ENCODE measurements at regions not wholly inside any gene's neighbourhood (a gene's known extent, or its start where the extent isn't known, plus 50 kb on each side); places are given as distances from the start of the nearest gene placed in this dataset.
"Not testable (repeated sequence)": the region's sequence is repeated elsewhere in the genome, so short reads cannot be mapped to it uniquely, and the experiment has no call there.

DNA sequence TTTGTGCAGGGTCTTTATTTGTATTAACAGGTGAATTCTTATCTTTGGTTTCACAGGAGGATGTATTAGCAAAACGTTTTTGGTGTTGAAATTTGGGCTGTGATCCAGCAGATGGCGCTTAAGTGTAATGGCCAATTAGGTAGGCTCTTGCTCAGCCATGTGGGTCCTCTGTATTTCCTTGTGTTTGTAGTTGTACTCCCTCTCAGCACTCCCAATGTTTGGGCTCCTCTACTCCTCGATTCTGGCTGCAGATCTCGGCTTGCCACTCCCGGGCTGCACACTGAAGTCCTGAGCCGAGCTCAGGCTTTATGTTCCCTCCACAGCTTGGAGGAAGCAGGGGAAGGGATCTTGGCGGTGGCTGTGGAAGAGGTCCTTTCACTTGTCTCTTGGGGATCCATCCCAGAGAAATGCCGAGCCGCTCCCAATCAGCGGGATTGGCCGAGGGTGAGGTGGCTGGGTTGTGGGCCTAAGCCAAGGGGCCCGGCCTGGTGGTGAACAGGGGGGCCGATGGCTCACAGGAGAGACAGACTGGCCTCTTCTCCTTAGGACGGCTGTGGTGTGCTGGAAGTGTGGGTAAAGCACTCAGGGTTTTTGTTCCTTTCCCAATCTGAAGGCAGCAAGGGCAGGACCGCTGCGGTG lies 133.7 kb downstream of the AEBP2 start:
- no peak for DNase-seq

DNA sequence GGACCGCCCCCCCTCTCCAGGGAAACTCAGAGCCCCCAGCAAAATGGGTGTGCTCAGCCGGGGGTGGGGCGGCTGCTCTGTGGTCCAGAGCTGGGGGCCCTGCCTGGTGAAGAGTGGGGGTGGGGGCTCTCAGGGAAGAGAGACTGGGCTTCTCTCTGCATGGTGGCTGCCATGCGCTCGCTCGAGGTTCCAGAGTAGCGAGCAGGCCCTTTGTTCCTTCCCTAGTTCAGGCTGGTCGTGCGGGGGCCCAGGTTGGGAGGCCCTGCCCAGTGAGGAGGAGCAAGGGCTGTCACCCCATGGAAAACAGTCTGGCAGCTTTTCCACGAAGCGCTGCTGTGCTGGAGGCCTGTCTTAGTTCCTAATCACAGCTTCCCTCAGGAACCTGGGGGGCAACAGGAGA lies 134.6 kb downstream of the AEBP2 start:
- DNase-seq, result no peak

DNA sequence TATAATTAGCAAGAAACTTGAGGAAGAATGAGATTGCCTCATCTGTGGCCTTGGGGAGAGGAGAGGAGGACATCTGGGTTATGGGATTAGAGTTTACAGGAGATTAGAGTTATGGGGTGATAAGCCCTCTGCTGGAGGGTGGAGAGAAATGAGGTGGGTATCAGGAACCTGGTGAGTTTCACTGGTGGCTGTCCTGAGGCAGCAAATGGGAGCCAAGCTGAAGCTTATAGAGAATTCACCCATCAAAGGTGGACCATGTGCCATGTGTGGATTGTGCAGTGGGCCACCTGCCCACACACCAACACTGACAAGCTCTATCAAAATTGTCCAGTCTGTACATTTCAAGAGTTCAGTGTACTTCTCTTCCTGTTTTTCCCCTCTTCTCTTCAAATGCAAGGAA lies 135.3 kb downstream of the AEBP2 start:
- no peak for DNase-seq

DNA sequence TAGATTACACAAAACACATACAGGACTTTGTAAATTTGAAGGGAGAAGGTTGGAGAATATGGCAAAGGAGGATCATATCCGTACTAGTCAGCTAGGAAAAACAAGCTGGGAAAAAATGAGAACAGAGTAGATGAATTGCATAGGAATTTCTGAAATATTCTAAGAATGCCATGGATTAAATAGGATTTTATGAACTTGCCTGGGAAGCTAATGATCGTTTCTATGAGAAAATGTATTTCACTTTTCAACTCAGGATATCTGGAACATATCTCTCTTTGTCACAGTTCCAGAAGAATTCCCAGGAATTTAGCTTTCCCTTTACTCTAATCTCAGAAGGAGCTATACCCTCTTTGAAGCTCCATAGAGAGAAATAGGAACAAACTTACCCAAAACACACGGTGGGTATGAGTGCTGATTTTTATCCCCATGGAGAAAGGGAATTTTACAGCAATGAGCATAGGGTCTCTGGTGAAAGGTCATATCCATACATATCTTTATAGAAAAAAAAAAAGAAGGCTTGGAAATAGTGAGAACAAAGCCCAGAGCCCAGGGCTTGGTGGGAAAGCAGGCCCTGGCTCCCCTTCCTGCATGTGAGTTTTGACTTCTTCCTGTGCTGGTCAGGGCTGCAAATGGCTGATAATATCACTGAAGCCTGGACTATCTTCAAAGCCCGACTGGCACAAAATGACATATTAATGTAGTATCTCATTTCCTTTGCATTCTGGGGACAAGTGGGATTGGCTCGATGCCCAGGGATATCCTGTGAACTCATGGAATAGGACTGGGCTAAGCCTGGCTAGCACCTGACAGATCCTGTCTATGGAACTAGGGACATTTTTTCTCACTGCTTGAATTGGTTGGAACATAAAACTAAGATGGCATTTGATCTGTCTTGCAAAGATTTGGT lies 136.3 kb downstream of the AEBP2 start:
- DNase-seq, result no peak

DNA sequence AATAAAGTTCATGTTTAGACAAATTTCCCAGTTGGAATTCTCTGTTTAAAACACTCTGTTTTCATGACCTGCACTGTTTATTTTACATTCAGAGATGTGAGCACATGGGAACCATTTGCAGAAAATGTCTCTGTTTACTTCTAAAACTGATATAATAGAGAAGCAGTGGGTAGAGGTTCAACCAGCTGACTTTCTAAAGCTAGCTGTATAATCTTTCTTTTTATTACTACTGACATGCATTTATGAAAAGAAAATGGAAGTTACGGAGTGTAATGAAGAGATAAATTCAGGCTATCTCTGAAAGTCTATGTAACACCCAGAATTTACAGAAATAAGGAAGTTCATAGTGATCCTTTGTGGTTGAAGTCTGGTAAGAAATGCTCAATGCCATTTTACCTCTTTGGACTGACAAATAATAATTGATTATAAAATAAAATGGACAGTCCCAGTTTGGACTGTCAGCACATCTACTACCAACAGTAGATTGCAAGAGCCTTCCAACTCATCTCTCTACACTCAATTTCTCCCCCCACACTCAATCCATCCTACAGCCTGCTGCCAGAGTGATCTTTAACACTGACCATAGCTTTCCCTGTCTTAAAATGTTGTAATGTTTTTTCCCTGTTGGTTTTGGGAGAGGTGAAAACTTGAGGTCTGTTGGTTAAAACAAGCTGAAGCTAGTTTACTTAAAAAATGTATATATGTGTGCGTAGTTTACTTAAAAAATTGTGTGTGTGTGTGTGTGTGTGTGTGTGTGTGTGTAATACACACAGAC lies 137.4 kb downstream of the AEBP2 start:
- no peak for DNase-seq

DNA sequence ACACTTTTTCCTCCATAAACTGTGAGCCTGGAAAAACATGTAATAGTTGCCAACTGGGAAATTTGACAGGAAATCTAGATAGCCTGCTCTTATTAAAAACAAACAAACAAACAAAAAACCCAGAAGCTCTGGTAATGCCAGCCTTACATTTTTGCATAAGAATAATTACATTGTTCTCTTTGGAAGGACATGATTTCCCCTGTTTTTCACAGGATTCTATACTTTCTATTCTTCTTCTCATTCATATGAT lies 137.9 kb downstream of the AEBP2 start:
- no peak for DNase-seq

DNA sequence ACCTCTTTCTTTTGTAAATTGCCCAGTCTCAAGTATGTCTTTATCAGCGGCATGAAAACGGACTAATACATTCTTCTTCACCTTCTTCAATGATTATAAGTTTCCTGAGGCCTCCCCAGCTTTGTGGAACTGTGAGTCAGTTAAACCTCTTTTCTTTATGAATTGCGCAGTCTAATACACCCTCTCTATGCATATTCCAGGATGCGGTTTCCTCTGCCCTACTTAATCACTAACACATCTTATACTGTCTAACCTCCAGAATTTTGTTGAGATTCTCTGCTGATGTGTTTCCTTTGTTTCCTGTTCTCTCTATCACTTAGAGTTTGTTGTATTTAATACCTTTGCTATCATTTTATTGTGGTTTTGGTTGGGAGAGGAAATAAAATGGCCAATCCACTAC lies 145.4 kb downstream of the AEBP2 start:
- no peak for DNase-seq

DNA sequence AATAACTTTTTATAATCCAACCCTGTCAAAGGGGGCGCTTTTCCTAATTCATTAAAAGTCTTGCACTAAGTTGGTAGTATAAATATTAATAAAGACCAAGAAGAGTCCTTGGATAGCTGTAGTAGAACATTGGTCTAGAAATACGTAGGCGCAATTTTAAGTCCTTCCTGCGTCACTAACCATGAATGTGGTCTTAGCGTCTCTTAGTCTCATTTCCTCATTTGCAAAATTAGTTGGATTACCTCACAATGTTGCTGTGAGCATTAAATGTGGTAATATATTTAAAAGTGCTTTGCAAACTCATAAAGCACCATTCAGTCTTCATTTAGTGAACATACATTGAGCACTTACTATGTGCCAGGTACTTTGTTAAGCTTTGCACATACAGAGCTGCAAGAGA lies 149.7 kb downstream of the AEBP2 start:
- no peak for DNase-seq

DNA sequence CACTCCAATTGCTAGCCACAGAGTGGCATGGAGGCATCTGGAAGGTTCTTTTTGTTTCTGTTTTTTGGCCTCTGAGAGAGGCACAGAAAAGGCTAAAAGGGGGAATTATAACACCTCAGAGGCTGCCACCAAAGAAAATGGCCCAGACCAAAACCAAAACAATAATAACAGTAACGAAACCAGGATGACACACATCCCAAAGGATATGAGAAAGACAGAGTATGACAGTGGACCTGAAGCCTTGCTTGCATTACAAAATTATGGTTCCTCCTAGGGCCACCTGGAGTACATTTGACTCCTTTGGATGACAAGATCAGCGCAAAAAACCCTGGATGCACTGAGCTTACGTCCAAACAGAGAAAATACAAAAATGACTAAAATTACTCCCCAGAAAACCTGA lies 152.7 kb downstream of the AEBP2 start:
- DNase-seq, result no peak

DNA sequence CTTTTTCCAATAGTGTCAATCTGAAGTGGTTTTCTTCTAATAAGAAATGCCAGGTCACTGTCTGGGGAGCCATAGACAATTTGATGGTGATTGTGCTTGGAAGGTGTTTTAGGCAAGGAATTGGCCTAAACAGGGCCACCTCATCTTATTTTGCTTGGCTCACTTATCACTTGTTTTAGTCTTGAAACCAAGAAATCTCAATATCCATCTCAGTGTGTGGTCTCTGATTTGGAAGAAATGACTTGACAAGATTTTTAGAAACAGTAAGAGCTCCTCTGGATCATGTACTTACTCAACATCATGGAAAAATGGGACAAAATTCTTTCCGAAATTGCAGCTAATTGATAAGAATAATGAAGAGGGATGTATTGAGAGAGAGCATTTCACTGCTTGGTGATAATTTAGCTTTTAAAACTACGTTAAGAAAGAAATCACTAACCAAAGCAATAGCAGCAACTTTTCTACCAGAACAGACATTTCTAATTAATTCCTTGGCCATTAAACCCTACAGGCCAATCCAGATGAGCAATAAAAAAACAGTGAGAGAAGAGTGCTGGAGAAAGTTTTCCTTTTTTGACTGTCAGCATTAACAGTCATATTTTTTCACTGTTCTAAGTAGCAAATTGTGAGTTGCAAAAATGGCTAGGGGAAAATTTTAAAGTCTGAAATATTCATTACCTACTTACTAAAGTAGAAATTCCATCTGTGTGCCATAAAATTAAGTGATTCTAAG lies 157.3 kb downstream of the AEBP2 start:
- no peak for DNase-seq

DNA sequence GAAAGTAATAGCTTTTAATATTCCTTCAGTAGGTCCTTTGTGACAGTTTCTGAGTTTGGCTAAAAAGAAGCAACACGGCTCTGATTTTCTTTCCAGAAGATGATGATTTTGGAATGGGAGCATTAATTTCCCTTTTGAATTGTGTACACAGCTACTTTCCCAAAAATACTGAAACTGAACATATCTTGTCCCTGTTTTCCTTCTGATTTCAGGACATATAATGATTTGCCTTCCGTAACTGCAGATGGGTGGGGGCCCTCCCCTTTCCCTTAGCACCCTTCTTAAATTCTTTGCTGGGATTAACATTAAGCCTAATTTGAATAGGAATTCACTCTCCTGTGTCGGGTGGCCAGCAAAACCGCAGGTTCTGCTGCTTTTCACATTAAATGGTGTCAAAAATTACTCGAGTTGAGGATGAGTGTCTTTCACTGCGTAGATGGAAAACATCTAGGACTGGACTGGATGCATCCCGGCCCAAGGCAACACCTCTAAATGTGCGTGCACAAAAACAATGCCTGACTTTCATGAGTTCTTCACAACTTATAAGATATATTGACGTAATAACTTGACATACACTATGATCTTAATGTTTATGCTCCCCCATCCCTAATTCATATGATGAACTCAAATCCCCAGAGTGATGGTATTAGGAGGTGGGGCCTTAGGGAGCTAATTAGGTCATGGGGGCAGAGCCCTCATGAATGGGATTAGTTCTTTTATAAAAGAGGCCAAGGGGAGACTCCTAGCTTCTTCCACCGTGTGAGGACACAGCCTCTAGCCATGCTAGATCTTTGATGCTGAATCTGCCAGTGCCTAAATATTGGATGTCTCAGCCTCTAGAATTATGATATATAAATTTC lies 158.1 kb downstream of the AEBP2 start:
- no peak for DNase-seq

DNA sequence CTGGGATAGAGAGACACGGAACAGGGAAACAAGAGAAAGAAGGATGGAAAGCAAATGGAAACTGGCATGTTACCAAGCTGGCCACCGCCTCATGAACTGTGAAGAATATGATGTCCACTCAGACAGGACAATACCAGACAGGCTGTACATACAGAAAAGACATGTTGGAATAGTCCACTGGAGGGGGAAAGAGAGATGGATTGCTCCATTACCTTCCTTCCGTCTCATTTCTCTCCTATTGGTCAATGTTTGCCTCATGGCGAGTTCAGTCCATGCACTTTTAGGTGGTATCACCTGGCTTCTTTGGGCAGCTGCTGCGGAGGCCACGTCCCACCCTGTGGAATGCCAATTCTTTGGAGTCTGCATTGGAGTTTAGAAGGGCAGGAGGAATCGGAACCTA lies 166.4 kb downstream of the AEBP2 start:
- DNase-seq, result no peak

DNA sequence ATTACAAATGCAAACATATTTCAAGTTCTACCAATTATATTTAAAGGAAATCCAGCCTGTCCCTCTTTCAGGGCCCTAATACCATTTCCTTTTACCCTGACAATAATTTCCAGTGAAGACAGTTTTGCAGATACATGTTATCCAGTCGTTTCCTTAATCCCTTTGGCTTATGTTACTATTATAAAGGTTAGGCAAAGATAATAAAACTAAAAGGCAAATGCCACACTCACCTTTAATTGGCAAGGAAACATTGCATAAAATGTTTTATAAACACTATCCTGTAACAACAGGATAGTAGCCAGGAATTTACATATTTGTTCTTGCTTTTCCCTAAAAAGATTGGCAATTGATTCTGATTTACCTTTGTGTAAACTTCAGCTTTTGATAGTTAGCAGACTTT lies 168.7 kb downstream of the AEBP2 start:
- no peak for DNase-seq

DNA sequence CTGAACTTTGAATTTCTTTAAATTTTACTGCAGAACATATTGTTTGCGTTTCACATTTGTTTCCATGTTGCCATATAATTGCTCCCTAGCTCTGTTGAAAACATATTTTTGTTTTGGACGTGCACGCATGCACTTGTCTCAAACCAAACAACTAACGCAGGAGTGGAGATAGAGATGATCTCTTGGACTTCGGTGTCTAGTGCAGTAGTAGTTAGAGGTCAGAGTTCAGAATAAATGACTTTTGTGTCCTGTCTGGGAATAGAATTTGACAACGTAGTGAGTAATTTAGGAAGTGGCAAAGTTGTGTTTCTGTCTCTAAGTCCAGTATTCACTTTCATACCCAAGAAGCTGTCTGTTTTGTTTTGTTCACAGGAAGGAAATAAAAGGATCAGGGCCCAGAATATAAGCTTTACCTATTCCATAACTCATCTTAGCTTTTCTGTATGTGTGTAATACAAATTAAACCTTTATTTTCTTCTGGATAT lies 173.8 kb downstream of the AEBP2 start:
- no peak for DNase-seq

DNA sequence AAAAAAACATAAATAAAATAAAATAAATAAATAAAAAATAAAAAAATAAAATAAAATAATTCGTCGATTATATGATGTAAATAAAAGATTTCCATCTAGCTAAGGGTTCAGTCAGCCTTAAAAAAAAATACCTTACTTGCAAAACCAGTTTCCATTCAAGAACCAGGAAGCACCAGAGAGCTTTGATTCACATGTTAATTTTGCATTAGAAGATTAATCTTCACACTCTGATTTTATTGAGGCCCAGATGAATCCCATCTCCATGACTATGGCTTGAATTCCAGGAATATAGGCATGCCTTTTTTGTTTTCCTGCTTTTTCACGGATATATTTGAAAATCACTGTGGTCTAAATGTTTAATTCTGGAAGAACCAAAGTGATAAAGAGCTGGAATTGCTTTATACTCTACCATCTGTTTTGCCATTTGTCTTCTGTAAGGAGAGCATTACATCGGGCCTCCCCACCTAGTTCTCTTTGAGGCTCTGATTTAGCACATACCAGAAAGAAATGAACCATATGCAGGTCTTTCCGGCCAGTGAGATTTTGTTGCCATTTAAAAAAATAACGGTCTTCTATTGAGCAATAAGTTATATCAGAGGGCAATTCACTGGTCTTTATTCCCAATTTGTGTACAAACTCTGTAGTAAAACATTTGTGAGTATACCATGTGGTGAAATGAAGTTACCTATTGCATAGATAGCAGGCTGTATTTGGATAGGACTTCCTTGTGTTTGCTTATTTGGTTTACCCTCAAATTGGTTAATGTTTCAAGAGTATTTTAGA lies 175.5 kb downstream of the AEBP2 start:
- no peak for DNase-seq

DNA sequence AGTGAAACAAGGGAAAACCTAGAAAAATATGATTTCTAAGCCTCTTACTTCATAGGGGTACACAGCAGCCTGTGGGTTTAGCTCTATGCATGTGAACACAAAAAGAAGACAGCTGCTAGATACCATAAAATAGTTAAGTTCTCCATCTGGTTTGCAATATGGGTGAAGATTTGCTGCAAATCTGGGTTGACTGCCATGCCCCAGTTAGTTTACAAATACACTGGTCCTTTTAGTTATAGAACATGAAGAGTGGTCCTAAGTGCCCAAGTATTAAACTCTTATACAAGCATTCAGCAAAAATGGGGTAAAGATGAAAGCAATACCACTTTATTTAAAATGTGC lies 176.1 kb downstream of the AEBP2 start:
- DNase-seq, result no peak

DNA sequence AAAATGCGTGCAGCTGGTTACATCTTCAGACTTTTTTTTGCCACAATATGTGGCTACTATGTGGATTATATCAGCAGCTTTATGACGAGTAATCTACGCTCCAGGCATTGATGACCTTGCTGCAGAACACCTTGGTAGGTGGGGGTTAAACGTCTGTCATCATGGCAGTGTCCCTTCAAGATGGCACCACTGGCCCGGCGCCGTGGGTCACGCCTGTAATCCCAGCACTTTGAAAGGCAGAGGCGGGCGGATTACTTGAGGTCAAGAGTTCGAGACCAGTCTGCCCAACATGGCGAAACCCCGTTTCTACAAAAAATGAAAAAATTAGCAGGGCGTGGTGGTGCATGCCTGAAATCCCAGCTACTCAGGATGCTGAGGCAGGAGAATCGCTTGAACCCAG lies 177.5 kb downstream of the AEBP2 start:
- DNase-seq, result no peak

DNA sequence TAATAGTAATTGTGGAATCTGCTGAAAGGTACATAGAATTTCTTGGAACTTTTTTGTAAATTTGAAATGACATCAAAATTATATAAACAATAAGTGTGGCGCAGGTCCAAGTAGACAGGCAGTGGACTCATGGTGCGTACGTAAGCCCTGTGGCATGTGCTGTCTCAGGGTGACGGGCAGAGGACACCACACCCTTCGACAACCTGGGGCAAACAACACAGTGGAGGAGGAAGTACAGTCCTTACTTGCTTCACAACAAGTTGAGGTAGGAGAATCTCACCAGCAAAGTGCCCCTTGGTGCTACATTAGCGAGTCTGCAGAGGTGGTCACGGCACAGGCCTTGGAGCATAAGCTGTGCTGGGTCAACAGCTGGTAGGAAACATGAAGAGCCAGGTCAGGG lies 180.9 kb downstream of the AEBP2 start:
- no peak for DNase-seq

DNA sequence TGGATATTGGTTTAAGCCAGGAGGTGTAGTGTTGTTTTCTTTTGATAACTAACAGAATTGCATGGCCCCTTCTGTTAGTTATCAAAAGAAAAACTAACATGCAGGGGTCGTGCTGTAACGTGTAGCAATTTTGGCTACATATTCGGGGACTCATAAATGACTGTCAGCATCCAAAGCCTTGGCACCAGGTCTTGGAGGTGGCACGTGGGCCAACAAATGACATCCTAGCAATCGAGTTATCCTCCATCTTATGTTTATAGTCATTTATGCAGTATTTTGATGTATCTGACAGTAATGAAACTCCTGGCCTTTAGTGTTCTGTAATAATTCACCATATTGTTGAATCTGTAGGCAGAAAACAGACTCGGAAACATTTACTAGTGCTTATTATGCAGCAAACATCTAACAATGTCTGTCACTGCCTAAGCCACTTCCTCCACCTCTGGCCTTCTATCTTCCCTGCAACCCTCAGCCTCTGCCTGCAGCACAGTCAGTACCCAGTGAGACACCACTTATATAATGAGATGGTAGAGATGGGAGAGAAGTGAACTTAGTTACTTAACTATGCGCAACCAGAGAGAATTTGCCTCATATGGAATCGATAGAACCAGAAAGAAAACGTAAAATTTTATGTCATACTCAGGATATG lies 184.6 kb downstream of the AEBP2 start:
- no peak for DNase-seq

DNA sequence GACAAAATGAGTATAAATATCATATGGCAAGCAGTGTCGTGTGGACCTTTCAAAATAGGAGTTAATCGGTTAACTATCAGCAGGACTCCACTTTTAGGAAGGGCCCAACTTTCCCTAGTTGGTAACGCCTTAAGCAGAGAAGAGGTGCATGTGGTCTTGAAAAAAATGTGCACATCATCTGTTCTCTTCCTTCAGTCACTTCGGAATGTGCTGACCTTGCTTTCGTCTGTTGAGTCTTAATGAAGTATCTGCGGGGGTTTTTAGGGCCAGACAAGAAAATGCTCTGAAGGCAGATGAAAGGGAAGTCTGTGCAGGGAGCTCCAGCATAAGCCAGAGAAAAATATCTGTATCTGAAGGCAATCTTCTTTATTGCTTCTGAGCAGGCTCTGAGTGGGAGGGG lies 185.2 kb downstream of the AEBP2 start:
- DNase-seq, result no peak

DNA sequence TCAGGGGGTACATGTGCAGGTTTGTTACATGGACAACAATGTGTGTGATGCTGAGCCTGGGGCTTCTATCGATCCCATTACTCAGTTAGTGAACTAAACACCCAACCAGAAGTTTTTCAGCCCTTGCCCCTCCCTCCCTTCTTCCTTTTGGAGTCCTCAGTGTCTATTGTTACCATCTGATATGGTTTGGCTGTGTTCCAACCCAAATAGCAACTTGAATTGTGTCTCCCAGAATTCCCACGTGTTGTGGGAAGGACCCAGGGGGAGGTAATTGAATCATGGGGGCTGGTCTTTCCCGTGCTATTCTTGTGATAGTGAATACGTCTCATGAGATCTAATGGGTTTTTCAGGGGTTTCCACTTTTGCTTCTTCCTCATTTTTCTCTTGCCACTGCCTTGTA lies 186.3 kb downstream of the AEBP2 start:
- DNase-seq, result not testable (repeated sequence)

Data from activated CD4-positive, alpha-beta T cell treated with anti-CD3 and anti-CD28 coated beads, Interleukin-2, amount 50 U/mL, for 1 hour (primary cell).